Heart right ventricle (tissue), 16 donors: ENCODE measurements at regions not wholly inside any gene's neighbourhood (a gene's known extent, or its start where the extent isn't known, plus 50 kb on each side); places are given as distances from the start of the nearest gene placed in this dataset.

Experiments
- ATAC-seq, 8 donors: fragments of 200-7000 bp; cut with Tn5 transposase; one replicate each; pipeline ENCODE4 v1.9.1; 2020; ENCODE audit warnings: mild to moderate bottlenecking in 8 of 8, moderate library complexity in 8 of 8, moderate number of reproducible peaks in 1 of 8
- DNase-seq, 2 donors: peaks; one replicate each; pipeline ENCODE4 v3.0.0-alpha.2; 2020
- H3K27ac ChIP-seq, 10 donors: fragments of 200-600 bp; sonication (generic) in 2 of 10; one replicate each; pipeline versions ENCODE4 v1.5.0 to v1.8.0; 2020 to 2022; ENCODE audit warnings: mild to moderate bottlenecking in 3 of 10
- H3K27me3 ChIP-seq, 7 donors: fragments of 200-600 bp; one replicate each; pipeline ENCODE4 v1.8.0; 2021 to 2022; ENCODE audit warnings: mild to moderate bottlenecking in 2 of 7
- H3K36me3 ChIP-seq, 9 donors: fragments of 200-600 bp; sonication (generic) in 1 of 9; one replicate each; pipeline versions ENCODE4 v1.5.0 to v1.8.0; 2020 to 2022; ENCODE audit warnings: mild to moderate bottlenecking in 2 of 9
- H3K4me1 ChIP-seq, 9 donors: fragments of 200-600 bp; sonication (generic) in 1 of 9; one replicate each; pipeline versions ENCODE4 v1.5.0 to v1.8.0; 2020 to 2022; ENCODE audit warnings: mild to moderate bottlenecking in 4 of 9
- H3K4me3 ChIP-seq, 10 donors: fragments of 200-600 bp; sonication (generic) in 2 of 10; one replicate each; pipeline versions ENCODE4 v1.5.0 to v1.8.0; 2020 to 2022; ENCODE audit warnings: mild to moderate bottlenecking in 7 of 10, moderate library complexity in 2 of 10
- H3K9me3 ChIP-seq, 11 donors: fragments of 200-600 bp in 10 of 11; sonication (generic) in 2 of 11; one replicate each; pipeline versions ENCODE4 v1.5.0 to v1.8.0; 2013 to 2022; ENCODE audit warnings: mild to moderate bottlenecking in 2 of 11, control low read depth in 1 of 11, moderate library complexity in 1 of 11
- WGBS, 2 donors: extraction: QIAGEN DNeasy Blood & Tissue Kit; methylation state at CpG; one replicate each; pipeline ENCODE4 v1.1.7; 2013; ENCODE audit warnings: inconsistent platforms in 1 of 2; 5-methylcytosine and 5-hydroxymethylcytosine counted together
- intact Hi-C, 10 donors: fragments of 100-400 bp; cut with DNase I; formaldehyde crosslinking; loops; one replicate each; pipeline versions ENCODE4 v1.11.1 to v1.14.2; 2022
- TF ChIP-seq, protein P1 (sequence below), 9 donors: fragments of 200-600 bp; sonication (generic) in 2 of 9; IDR thresholded peaks; one replicate each; pipeline versions ENCODE4 v1.5.0 to v1.8.0; 2021 to 2022; ENCODE audit warnings: antibody characterized with exemption in 9 of 9, mild to moderate bottlenecking in 5 of 9, moderate library complexity in 1 of 9
- donor health status: Arrhythmogenic right ventricular cardiomyopathy.
- donor health status: ischemic (EF 13 %, LVEDD 7.1; RV severe dilation, severe dysfunction).
- donor health status: healthy with polysubstance abuse.
- donor health status: DM: no; HTN: yes; CAD: no.
- donor health status: DM: no; HTN: no; CAD: no.
- donor health status: ischemic (EF 25% LVEDD 6.9; RV normal size, moderate dysfunction).
- donor health status: ischemic (EF 25% LVEDD 5.7; RV mildly dilated, moderate dysfunction).
- donor health status: healthy.
- donor health status: DM: yes; HTN: yes; CAD: no.
- donor health status: Ischemic cardiomyopathy.
- donor health status: ischemic (EF 35%, LVEDD 5.7; RV mildly dilated, moderate dysfunction).
- donor health status: nonischemic (EF 11% LVEDD 7.7; RV severe dilation, severe dysfunction).
- donor health status: DM: yes; HTN: yes; CAD: no.
- donor health status: PGD.
- donor health status: ischemic (EF 29% LVEDD 5.4; RV normal size, mild dysfunction).
- donor health status: nonischemic (EF 23%, LVEDD 6.1; RV moderate dilation, normal function).

- DNase-seq: no peak
- TF ChIP-seq, protein P1, sequence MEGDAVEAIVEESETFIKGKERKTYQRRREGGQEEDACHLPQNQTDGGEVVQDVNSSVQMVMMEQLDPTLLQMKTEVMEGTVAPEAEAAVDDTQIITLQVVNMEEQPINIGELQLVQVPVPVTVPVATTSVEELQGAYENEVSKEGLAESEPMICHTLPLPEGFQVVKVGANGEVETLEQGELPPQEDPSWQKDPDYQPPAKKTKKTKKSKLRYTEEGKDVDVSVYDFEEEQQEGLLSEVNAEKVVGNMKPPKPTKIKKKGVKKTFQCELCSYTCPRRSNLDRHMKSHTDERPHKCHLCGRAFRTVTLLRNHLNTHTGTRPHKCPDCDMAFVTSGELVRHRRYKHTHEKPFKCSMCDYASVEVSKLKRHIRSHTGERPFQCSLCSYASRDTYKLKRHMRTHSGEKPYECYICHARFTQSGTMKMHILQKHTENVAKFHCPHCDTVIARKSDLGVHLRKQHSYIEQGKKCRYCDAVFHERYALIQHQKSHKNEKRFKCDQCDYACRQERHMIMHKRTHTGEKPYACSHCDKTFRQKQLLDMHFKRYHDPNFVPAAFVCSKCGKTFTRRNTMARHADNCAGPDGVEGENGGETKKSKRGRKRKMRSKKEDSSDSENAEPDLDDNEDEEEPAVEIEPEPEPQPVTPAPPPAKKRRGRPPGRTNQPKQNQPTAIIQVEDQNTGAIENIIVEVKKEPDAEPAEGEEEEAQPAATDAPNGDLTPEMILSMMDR (IDR thresholded peaks at IDR 0.05): no peak
- intact Hi-C loops: loop anchor here in 5 of 10 donors (10.0 kb wide), 4 partner anchors 211 to 739 kb away; partner anchors contain the start of gene DPH6 (in 2 of the 5)
- Histone ChIP-seq H3K4me1 (peaks cover 0 to 15% (median 4%) of the 10 kb centered on the region in 9 donors), H3K27me3 (no peaks in the 10 kb centered on the region), H3K27ac (no peak overlapping the region), H3K9me3 (no peaks in the 10 kb centered on the region), H3K36me3 (no peaks in the 10 kb centered on the region), H3K4me3 (no peak overlapping the region)
- ATAC-seq: no peak
- 78 to 82% methylated on average over 2 of the region's 2 CpGs for WGBS, 2 donors
Measured at GRCh38 chr15:35755237-35755802, 209.4 kb upstream of the DPH6 start.

GRCh38 chr15:35756623-35757022 lies 210.7 kb upstream of the DPH6 start:
- TF ChIP-seq, protein P1 (IDR thresholded peaks at IDR 0.05): no peak
- Histone ChIP-seq H3K27me3 (no peaks in the 10 kb centered on the region), H3K4me1 (peaks cover 0 to 12% (median 4%) of the 10 kb centered on the region in 9 donors), H3K36me3 (no peaks in the 10 kb centered on the region), H3K9me3 (no peaks in the 10 kb centered on the region), H3K27ac (no peak overlapping the region), H3K4me3 (no peak overlapping the region)
- DNase-seq: no peak
- ATAC-seq: no peak
- intact Hi-C loops: loop anchor here in 5 of 10 donors (10.0 kb wide), 4 partner anchors 212 to 738 kb away; partner anchors contain the start of gene DPH6 (in 2 of the 5)
- 68 to 74% methylated on average over 3 of the region's 3 CpGs for WGBS, 2 donors

- H3K9me3 ChIP-seq: no peaks in the 10 kb centered on the region
- H3K4me1 ChIP-seq: peaks cover 0 to 9% (median 0%) of the 10 kb centered on the region in 9 donors
- H3K27me3 ChIP-seq: no peaks in the 10 kb centered on the region
- WGBS, 2 donors: 73 to 88% methylated on average over 2 of the region's 2 CpGs
- no peak overlapping the region for H3K27ac ChIP-seq
- intact Hi-C loops: loop anchor here in 5 of 10 donors (10.0 kb wide), 4 partner anchors 213 to 737 kb away; partner anchors contain the start of gene DPH6 (in 2 of the 5)
- H3K4me3 ChIP-seq: no peak overlapping the region
- ATAC-seq (no peak), DNase-seq (no peak)
- TF ChIP-seq, protein P1 (IDR thresholded peaks at IDR 0.05): no peak
- H3K36me3 ChIP-seq: no peaks in the 10 kb centered on the region
Measured at GRCh38 chr15:35757361-35757760, 211.4 kb upstream of the DPH6 start.

DNA sequence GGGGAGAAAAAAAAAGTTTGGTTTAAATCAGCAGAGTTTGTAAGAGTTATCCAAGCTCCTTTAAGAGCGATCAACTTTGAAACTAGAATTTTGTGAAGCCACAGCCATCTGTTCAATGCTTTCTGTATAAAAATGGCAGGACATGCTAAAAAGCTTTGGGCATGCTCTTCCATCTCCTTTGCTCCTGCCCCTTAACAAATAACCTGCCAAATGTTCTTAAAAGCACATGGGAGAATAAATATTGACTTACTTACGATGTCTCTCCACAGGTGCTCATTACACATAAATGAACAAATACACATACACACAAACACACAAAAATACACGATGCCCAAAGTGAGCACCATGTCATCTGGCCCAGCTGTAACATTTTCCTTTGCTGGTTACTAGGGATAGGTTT lies 211.8 kb upstream of the DPH6 start:
- no peaks in the 10 kb centered on the region for H3K36me3 ChIP-seq
- H3K9me3 ChIP-seq: no peaks in the 10 kb centered on the region
- no peaks in the 10 kb centered on the region for H3K27me3 ChIP-seq
- TF ChIP-seq, protein P1 (IDR thresholded peaks at IDR 0.05): no peak
- H3K4me1 ChIP-seq: peaks cover 0 to 9% (median 0%) of the 10 kb centered on the region in 9 donors
- no peak overlapping the region for H3K4me3 ChIP-seq
- DNase-seq (no peak), ATAC-seq (no peak)
- intact Hi-C loops: loop anchor here in 5 of 10 donors (10.0 kb wide), 4 partner anchors 213 to 737 kb away; partner anchors contain the start of gene DPH6 (in 2 of the 5)
- H3K27ac ChIP-seq: no peak overlapping the region
- WGBS, 2 donors: 88 to 91% methylated on average over 3 of the region's 3 CpGs
